Pancreas (tissue), 10 donors: ENCODE measurements at regions not wholly inside any gene's neighbourhood (a gene's known extent, or its start where the extent isn't known, plus 50 kb on each side); places are given as distances from the start of the nearest gene placed in this dataset.

Experiments used
- ATAC-seq, 4 donors: fragments of 200-7000 bp; cut with Tn5 transposase; one replicate each; pipeline versions ENCODE4 v1.8.0 to v1.9.1; 2020; ENCODE audit warnings: mild to moderate bottlenecking in 4 of 4, moderate library complexity in 4 of 4
- DNase-seq, 6 donors: peaks; one replicate each; pipeline ENCODE4 v3.0.0-alpha.2; 2020
- FAIRE-seq: peaks from 2 replicates; lab custom pipeline; 2012; peaks lifted over from hg19 to GRCh38; lab: Jason Lieb, UNC
- H3K27ac ChIP-seq, 4 donors: fragments of 200-600 bp; sonication (generic); 1 replicate in 3 of 4; 2 replicates in 1 of 4; pipeline versions ENCODE4 v1.5.0 to v1.8.0; 2020
- H3K27me3 ChIP-seq, 4 donors: fragments of 200-600 bp; one replicate each; pipeline ENCODE4 v1.8.0; 2021
- H3K36me3 ChIP-seq, 3 donors: fragments of 200-600 bp; sonication (generic) in 1 of 3; one replicate each; pipeline versions ENCODE4 v1.5.0 to v1.8.0; 2020 to 2021
- H3K4me1 ChIP-seq, 3 donors: fragments of 200-600 bp; one replicate each; pipeline ENCODE4 v1.8.0; 2021
- H3K4me3 ChIP-seq, 4 donors: fragments of 200-600 bp; sonication (generic) in 2 of 4; one replicate each; pipeline versions ENCODE4 v1.5.0 to v1.8.0; 2020 to 2021
- H3K9me3 ChIP-seq, 4 donors: fragments of 200-600 bp; one replicate each; pipeline ENCODE4 v1.8.0; 2021
- WGBS, 2 donors: extraction: QIAGEN DNeasy Blood & Tissue Kit; methylation state at CpG; one replicate each; pipeline ENCODE4 v1.1.7; 2013; 5-methylcytosine and 5-hydroxymethylcytosine counted together
- intact Hi-C, 3 donors: fragments of 100-400 bp; cut with DNase I; formaldehyde crosslinking; loops; one replicate each; pipeline versions ENCODE4 v1.11.1 to v1.14.2; 2022
- TF ChIP-seq, protein P1 (sequence below), 4 donors: fragments of 200-600 bp; sonication (generic) in 3 of 4; IDR thresholded peaks; one replicate each; pipeline versions ENCODE4 v1.5.0 to v1.8.0; 2021; ENCODE audit warnings: antibody characterized with exemption in 4 of 4
- donor health status: healthy with polysubstance abuse.
- donor health status: DM: no; HTN: no; CAD: no; lungs with moderate emphysema.
- donor health status: DM: no; HTN: no; CAD: no.
- donor health status: control.
- donor health status: control.
- donor health status: Bipolar disorder and iron deficiency.
- donor health status: DM: yes; HTN: yes; CAD: no.
- donor health status: DM: no; HTN: no; CAD: no.
- donor health status: DM: no; HTN: no; CAD: no.
- donor health status: DM: yes; HTN: yes; CAD: no.

GRCh38 chr2:185144159-185144919 is 546.0 kb downstream of the ZNF804A start:
- FAIRE-seq: no peak
- no peak for ATAC-seq
- 49 to 69% methylated on average over 7 of the region's 7 CpGs for WGBS, 2 donors

DNA sequence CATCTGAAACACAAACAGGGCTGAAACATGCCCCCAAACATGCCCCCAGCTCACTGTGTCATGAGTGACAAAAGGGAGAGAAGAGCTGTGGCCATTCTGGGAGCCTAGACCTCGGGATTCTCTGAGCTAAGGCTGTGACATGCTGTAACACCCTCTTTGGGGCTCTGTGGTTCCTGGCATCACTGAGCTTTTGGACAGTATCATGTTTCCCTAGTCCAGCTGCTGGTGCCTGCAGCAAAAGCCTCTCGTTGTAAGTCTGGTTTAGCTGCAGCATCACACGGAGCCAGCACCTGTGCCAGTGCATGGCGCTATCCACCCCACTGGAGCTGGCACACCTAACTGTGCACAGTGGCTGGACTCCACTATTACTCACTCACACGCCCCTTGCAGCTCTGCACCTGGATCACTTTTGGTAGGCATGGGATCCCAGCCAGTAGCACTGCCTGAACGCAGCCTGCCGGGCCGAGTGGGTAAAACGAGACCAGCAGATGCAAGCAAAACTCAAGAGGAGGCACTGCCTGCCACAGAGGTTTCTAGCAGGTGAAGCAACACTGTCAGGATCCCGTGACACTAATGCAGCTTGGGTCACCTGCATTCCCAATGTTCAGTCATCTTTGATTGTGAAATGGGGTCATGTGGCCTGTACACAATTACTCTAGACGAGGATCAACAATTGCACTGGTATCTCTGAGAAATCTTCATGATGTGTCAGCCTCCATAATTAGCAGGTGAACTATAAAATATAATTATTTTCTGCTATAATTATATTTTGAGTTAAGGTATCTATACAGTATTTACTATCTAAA is 547.2 kb downstream of the ZNF804A start:
- DNase-seq (no peak), ATAC-seq (no peak), FAIRE-seq (no peak)
- TF ChIP-seq, protein P1, sequence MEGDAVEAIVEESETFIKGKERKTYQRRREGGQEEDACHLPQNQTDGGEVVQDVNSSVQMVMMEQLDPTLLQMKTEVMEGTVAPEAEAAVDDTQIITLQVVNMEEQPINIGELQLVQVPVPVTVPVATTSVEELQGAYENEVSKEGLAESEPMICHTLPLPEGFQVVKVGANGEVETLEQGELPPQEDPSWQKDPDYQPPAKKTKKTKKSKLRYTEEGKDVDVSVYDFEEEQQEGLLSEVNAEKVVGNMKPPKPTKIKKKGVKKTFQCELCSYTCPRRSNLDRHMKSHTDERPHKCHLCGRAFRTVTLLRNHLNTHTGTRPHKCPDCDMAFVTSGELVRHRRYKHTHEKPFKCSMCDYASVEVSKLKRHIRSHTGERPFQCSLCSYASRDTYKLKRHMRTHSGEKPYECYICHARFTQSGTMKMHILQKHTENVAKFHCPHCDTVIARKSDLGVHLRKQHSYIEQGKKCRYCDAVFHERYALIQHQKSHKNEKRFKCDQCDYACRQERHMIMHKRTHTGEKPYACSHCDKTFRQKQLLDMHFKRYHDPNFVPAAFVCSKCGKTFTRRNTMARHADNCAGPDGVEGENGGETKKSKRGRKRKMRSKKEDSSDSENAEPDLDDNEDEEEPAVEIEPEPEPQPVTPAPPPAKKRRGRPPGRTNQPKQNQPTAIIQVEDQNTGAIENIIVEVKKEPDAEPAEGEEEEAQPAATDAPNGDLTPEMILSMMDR (IDR thresholded peaks at IDR 0.05): no peak
- Histone ChIP-seq H3K36me3 (no peaks in the 10 kb centered on the region), H3K27me3 (no peaks in the 10 kb centered on the region), H3K4me3 (no peak overlapping the region), H3K4me1 (no peaks in the 10 kb centered on the region), H3K9me3 (no peaks in the 10 kb centered on the region), H3K27ac (no peak overlapping the region)
- intact Hi-C loops: no loop called here
- WGBS, 2 donors: 81 to 89% methylated on average over 11 of the region's 11 CpGs

More at GRCh38 chr2:185144159-185144919, 546.0 kb downstream of the ZNF804A start:
- Histone ChIP-seq H3K4me1 (no peaks in the 10 kb centered on the region), H3K27ac (no peak overlapping the region), H3K27me3 (no peaks in the 10 kb centered on the region), H3K4me3 (no peak overlapping the region), H3K36me3 (no peaks in the 10 kb centered on the region), H3K9me3 (no peaks in the 10 kb centered on the region)
- TF ChIP-seq, protein P1 (IDR thresholded peaks at IDR 0.05): no peak
- no peak for DNase-seq
- intact Hi-C loops: no loop called here

DNA sequence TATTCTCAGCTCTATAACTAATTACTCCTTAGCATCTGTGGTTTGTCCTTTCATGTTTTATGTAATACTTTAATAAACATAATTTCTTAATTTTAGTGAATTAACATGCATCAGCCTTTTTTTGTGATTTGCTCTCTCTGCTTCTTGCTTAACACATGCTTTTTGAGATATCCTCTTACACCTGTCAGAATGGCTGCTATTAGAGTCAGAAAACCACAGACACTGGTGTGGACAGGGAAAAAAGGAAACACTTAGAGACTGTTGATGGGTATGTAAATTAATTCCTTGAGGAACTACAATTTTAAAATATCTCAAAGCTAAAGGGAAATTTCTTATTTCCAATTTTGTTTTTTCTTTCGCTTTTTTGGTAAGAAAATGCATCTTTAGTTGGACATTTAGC is 549.0 kb downstream of the ZNF804A start:
- FAIRE-seq: no peak
- Histone ChIP-seq H3K27me3 (no peaks in the 10 kb centered on the region), H3K4me1 (no peaks in the 10 kb centered on the region), H3K36me3 (no peaks in the 10 kb centered on the region), H3K9me3 (no peaks in the 10 kb centered on the region), H3K4me3 (no peak overlapping the region), H3K27ac (no peak overlapping the region)
- no peak for ATAC-seq
- WGBS, 2 donors: 82 to 97% methylated on average over 1 of the region's 1 CpG
- intact Hi-C loops: no loop called here
- TF ChIP-seq, protein P1 (IDR thresholded peaks at IDR 0.05): no peak
- no peak for DNase-seq

DNA sequence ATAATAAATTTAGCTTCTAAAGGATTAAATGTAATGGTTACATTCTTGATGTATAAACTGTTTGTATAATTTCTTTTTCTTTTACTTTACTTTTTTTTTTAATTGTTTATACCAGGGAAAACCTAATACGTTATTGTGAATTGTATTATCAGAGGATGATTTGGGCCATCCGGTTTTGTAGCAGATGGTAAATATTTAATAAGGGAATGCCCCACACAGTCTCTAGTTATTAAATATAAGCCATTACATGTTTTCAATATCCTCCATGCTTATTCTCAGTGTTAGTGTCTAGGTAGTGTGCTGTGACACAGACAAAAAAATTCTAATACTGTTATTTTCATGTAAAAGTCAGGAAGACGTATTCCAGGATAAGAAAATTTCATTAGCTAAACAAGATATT is 553.9 kb downstream of the ZNF804A start:
- H3K4me3 ChIP-seq: no peak overlapping the region
- TF ChIP-seq, protein P1 (IDR thresholded peaks at IDR 0.05): no peak
- FAIRE-seq (no peak), DNase-seq (no peak), ATAC-seq (no peak)
- H3K27ac ChIP-seq: no peak overlapping the region
- H3K36me3 ChIP-seq: no peaks in the 10 kb centered on the region
- intact Hi-C loops: no loop called here
- H3K9me3 ChIP-seq: no peaks in the 10 kb centered on the region
- H3K27me3 ChIP-seq: no peaks in the 10 kb centered on the region
- 62 to 71% methylated on average over 3 of the region's 3 CpGs for WGBS, 2 donors
- no peaks in the 10 kb centered on the region for H3K4me1 ChIP-seq
